GM12865 (cell line): ENCODE measurements at regions not wholly inside any gene's neighbourhood (a gene's known extent, or its start where the extent isn't known, plus 50 kb on each side); places are given as distances from the start of the nearest gene placed in this dataset.

Source experiments
- DNase-seq: peaks from one replicate; pipeline ENCODE4 v3.0.0; 2010; ENCODE audit warnings: low read depth
- H3K4me3 ChIP-seq: 2 replicates; pipeline ENCODE4 v1.5.1; 2011; ENCODE audit warnings: mild to moderate bottlenecking, low read depth, low read length, control low read depth
- CTCF ChIP-seq: IDR thresholded peaks from 2 replicates; pipeline ENCODE4 v1.5.1; 2011; ENCODE audit warnings: low read length, control low read depth, low read depth, inconsistent platforms; ENCODE audit not compliant: insufficient read depth; ENCODE audit errors: missing control alignments

GRCh38 chr10:62559481-62560200 is 185.5 kb downstream of the ZNF365 start:
- TF ChIP-seq CTCF = no peak
- H3K4me3 ChIP-seq = no peak overlapping the region
- no peak for DNase-seq

- no peak for DNase-seq
- TF ChIP-seq CTCF = no peak
- no peak overlapping the region for H3K4me3 ChIP-seq
These were observed 186.1 kb downstream of the ZNF365 start for GRCh38 chr10:62560201-62560819.

GRCh38 chr10:62561151-62561550 is 187.0 kb downstream of the ZNF365 start:
- no peak for TF ChIP-seq CTCF
- no peak overlapping the region for H3K4me3 ChIP-seq
- no peak for DNase-seq

GRCh38 chr10:62562101-62562500 is 187.9 kb downstream of the ZNF365 start:
- no peak overlapping the region for H3K4me3 ChIP-seq
- TF ChIP-seq CTCF = no peak
- DNase-seq = no peak

- no peak for TF ChIP-seq CTCF
- no peak overlapping the region for H3K4me3 ChIP-seq
- DNase-seq = no peak
These were observed 188.6 kb downstream of the ZNF365 start for GRCh38 chr10:62562795-62563194.

GRCh38 chr10:62573929-62574328 is 199.8 kb downstream of the ZNF365 start:
- no peak for TF ChIP-seq CTCF
- DNase-seq = no peak
- H3K4me3 ChIP-seq = no peak overlapping the region

GRCh38 chr10:62577076-62577475 is 202.9 kb downstream of the ZNF365 start:
- no peak overlapping the region for H3K4me3 ChIP-seq
- DNase-seq = no peak
- no peak for TF ChIP-seq CTCF
